Liver (tissue), 8 donors: ENCODE measurements at regions not wholly inside any gene's neighbourhood (a gene's known extent, or its start where the extent isn't known, plus 50 kb on each side); places are given as distances from the start of the nearest gene placed in this dataset.

Experiments
- DNase-seq: peaks from one replicate; pipeline ENCODE4 v3.0.0-alpha.2; 2017; ENCODE audit warnings: low spot score
- H3K27ac ChIP-seq, 2 donors: one replicate each; pipeline ENCODE4 v1.7.0; 2013; ENCODE audit warnings: inconsistent platforms in 2 of 2, low read length in 2 of 2, control low read depth in 1 of 2, low read depth in 1 of 2, mild to moderate bottlenecking in 1 of 2
- H3K27me3 ChIP-seq, 4 donors: one replicate each; pipeline versions ENCODE4 v1.6.1 to v1.7.0; 2013; ENCODE audit warnings: low read length in 3 of 4, inconsistent platforms in 1 of 4, mild to moderate bottlenecking in 1 of 4, moderate library complexity in 1 of 4; ENCODE audit not compliant: control insufficient read depth in 4 of 4, insufficient read depth in 4 of 4
- H3K36me3 ChIP-seq, 4 donors: one replicate each; pipeline versions ENCODE4 v1.6.1 to v1.7.0; 2013; ENCODE audit warnings: low read length in 3 of 4, mild to moderate bottlenecking in 3 of 4, low read depth in 1 of 4, moderate library complexity in 1 of 4; ENCODE audit not compliant: control insufficient read depth in 4 of 4, insufficient read depth in 3 of 4
- H3K4me1 ChIP-seq, 4 donors: one replicate each; pipeline versions ENCODE4 v1.6.1 to v1.7.0; 2013; ENCODE audit warnings: low read length in 3 of 4, mild to moderate bottlenecking in 3 of 4, moderate library complexity in 1 of 4; ENCODE audit not compliant: control insufficient read depth in 4 of 4, insufficient read depth in 4 of 4
- H3K4me3 ChIP-seq, 3 donors: one replicate each; pipeline versions ENCODE4 v1.6.1 to v1.7.0; 2013; ENCODE audit warnings: low read length in 3 of 3, control low read depth in 1 of 3, low read depth in 1 of 3, mild to moderate bottlenecking in 1 of 3
- H3K9ac ChIP-seq, 2 donors: one replicate each; pipeline ENCODE4 v1.7.0; 2013; ENCODE audit warnings: low read length in 2 of 2, mild to moderate bottlenecking in 2 of 2, moderate library complexity in 2 of 2, control low read depth in 1 of 2, low read depth in 1 of 2
- H3K9me3 ChIP-seq, 4 donors: one replicate each; pipeline versions ENCODE4 v1.6.1 to v1.7.0; 2013; ENCODE audit warnings: low read length in 3 of 4; ENCODE audit not compliant: control insufficient read depth in 4 of 4
- CTCF ChIP-seq: fragments of 150-350 bp; IDR thresholded peaks from 2 replicates; pipeline ENCODE4 v1.5.1; 2017; ENCODE audit warnings: improper control_type of control experiment, low read depth, low read length; ENCODE audit not compliant: missing input control
- EGR1 ChIP-seq, 2 donors: IDR thresholded peaks; 2 replicates each; pipeline ENCODE4 v1.6.1; 2016 to 2018; ENCODE audit warnings: antibody characterized with exemption in 2 of 2, low read depth in 2 of 2
- FOXA1 ChIP-seq: IDR thresholded peaks from 2 replicates; pipeline ENCODE4 v1.6.1; 2016; ENCODE audit warnings: antibody characterized with exemption
- FOXA2 ChIP-seq: IDR thresholded peaks from 2 replicates; pipeline ENCODE4 v1.6.1; 2016; ENCODE audit warnings: antibody characterized with exemption
- GABPA ChIP-seq, 2 donors: IDR thresholded peaks in 1 of 2; conservative IDR thresholded peaks in 1 of 2; 2 replicates each; pipeline ENCODE4 v1.6.1; 2016; ENCODE audit warnings: antibody characterized with exemption in 2 of 2, mild to moderate bottlenecking in 1 of 2, moderate library complexity in 1 of 2
- HNF4A ChIP-seq, 2 donors: conservative IDR thresholded peaks; 2 replicates each; pipeline ENCODE4 v1.6.1; 2016; ENCODE audit warnings: antibody characterized with exemption in 2 of 2, mild to moderate bottlenecking in 2 of 2
- HNF4G ChIP-seq: IDR thresholded peaks from 2 replicates; pipeline ENCODE4 v1.6.1; 2016; ENCODE audit warnings: antibody characterized with exemption
- JUND ChIP-seq, 2 donors: IDR thresholded peaks; 2 replicates each; pipeline ENCODE4 v1.6.1; 2016; ENCODE audit warnings: antibody characterized with exemption in 2 of 2
- NR2F2 ChIP-seq: IDR thresholded peaks from 2 replicates; pipeline ENCODE4 v1.6.1; 2016; ENCODE audit warnings: antibody characterized with exemption
- RAD21 ChIP-seq, 2 donors: IDR thresholded peaks; 2 replicates each; pipeline ENCODE4 v1.6.1; 2016; ENCODE audit warnings: antibody characterized with exemption in 2 of 2, mild to moderate bottlenecking in 2 of 2
- REST ChIP-seq: IDR thresholded peaks from 2 replicates; pipeline ENCODE4 v1.6.1; 2016; ENCODE audit warnings: antibody characterized with exemption, mild to moderate bottlenecking
- RXRA ChIP-seq, 2 donors: IDR thresholded peaks; 2 replicates each; pipeline ENCODE4 v1.6.1; 2017 to 2018; ENCODE audit warnings: antibody characterized with exemption in 2 of 2, mild to moderate bottlenecking in 1 of 2
- TAF1 ChIP-seq: conservative IDR thresholded peaks from 2 replicates; pipeline ENCODE4 v1.6.1; 2016; ENCODE audit warnings: antibody characterized with exemption, mild to moderate bottlenecking
- YY1 ChIP-seq: IDR thresholded peaks from 2 replicates; pipeline ENCODE4 v1.6.1; 2016; ENCODE audit warnings: antibody characterized with exemption, mild to moderate bottlenecking
- ZBTB33 ChIP-seq: IDR thresholded peaks from 2 replicates; pipeline ENCODE4 v1.6.1; 2016; ENCODE audit warnings: antibody characterized with exemption
- WGBS: extraction: QIAGEN DNeasy Blood & Tissue Kit; methylation state at CpG from one replicate; pipeline ENCODE4 v1.1.7; 2013; 5-methylcytosine and 5-hydroxymethylcytosine counted together
- donor health status: healthy.
- donor health status: healthy.
- donor health status: healthy.
- donor health status: healthy.
- donor health status: healthy.

- Histone ChIP-seq H3K36me3 (no peaks in the 10 kb centered on the region), H3K4me1 (no peaks in the 10 kb centered on the region), H3K27me3 (no peaks in the 10 kb centered on the region), H3K27ac (no peak overlapping the region), H3K4me3 (no peak overlapping the region), H3K9ac (no peak overlapping the region), H3K9me3 (no peaks in the 10 kb centered on the region)
- DNase-seq, result no peak
- TF ChIP-seq HNF4A (conservative IDR thresholded peaks at IDR 0.05) (no peak), NR2F2 (no peak), YY1 (no peak), JUND (IDR thresholded peaks at IDR 0.05) (no peak), RXRA (IDR thresholded peaks at IDR 0.05) (no peak), GABPA (IDR thresholded peaks at IDR 0.05 in 1 of 2, conservative IDR thresholded peaks at IDR 0.05 in 1 of 2) (no peak), FOXA2 (no peak), TAF1 (no peak), REST (no peak), ZBTB33 (no peak), RAD21 (IDR thresholded peaks at IDR 0.05) (no peak), CTCF (no peak), HNF4G (no peak)
These were observed 86.4 kb upstream of the JAZF1 start for GRCh38 chr7:28267012-28267411.

GRCh38 chr7:28269700-28270361, 89.2 kb upstream of the JAZF1 start:
- DNase-seq, result no peak
- no peaks in the 10 kb centered on the region for H3K9me3 ChIP-seq
- no peaks in the 10 kb centered on the region for H3K27me3 ChIP-seq
- H3K27ac ChIP-seq, result no peak overlapping the region
- 75% methylated on average over 1 of the region's 1 CpG for WGBS
- no peaks in the 10 kb centered on the region for H3K36me3 ChIP-seq
- no peak overlapping the region for H3K4me3 ChIP-seq
- no peak overlapping the region for H3K9ac ChIP-seq
- no peaks in the 10 kb centered on the region for H3K4me1 ChIP-seq
- no peak for TF ChIP-seq EGR1 (IDR thresholded peaks at IDR 0.05; ENCODE audit: low read depth in 2 of 2)
- no peak for TF ChIP-seq REST
- no peak for TF ChIP-seq CTCF
- no peak for TF ChIP-seq JUND (IDR thresholded peaks at IDR 0.05)
- TF ChIP-seq ZBTB33, result no peak
- TF ChIP-seq TAF1, result no peak
- no peak for TF ChIP-seq NR2F2
- TF ChIP-seq HNF4A (conservative IDR thresholded peaks at IDR 0.05), result no peak
- no peak for TF ChIP-seq FOXA1
- no peak for TF ChIP-seq RAD21 (IDR thresholded peaks at IDR 0.05)
